Neutrophil (primary cell): ENCODE measurements at regions not wholly inside any gene's neighbourhood (a gene's known extent, or its start where the extent isn't known, plus 50 kb on each side); places are given as distances from the start of the nearest gene placed in this dataset.

ENCODE experiments used
- H3K27ac ChIP-seq: fragments of 200-600 bp; sonication (generic); 2 replicates; pipeline ENCODE4 v1.5.1; 2016; ENCODE audit warnings: mild to moderate bottlenecking, moderate library complexity
- H3K27me3 ChIP-seq: fragments of 200-600 bp; sonication (generic); 2 replicates; pipeline ENCODE4 v1.6.0; 2016; ENCODE audit warnings: mild to moderate bottlenecking
- H3K36me3 ChIP-seq: fragments of 200-600 bp; sonication (generic); 2 replicates; pipeline ENCODE4 v1.5.1; 2017
- H3K4me1 ChIP-seq, 2 experiments: fragments of 200-600 bp in 1 of 2; sonication (generic) in 1 of 2; 1 replicate in 1 of 2; 2 replicates in 1 of 2; pipeline versions ENCODE4 v1.5.1 to v1.6.1; 2013 to 2016; ENCODE audit warnings: low read depth in 1 of 2, low read length in 1 of 2, mild to moderate bottlenecking in 1 of 2, moderate library complexity in 1 of 2; ENCODE audit not compliant: control insufficient read depth in 1 of 2, insufficient read depth in 1 of 2
- H3K4me3 ChIP-seq, 2 experiments: fragments of 200-600 bp in 1 of 2; sonication (generic) in 1 of 2; 1 replicate in 1 of 2; 2 replicates in 1 of 2; pipeline ENCODE4 v1.5.1; 2013 to 2016; ENCODE audit warnings: low read depth in 1 of 2, low read length in 1 of 2, mild to moderate bottlenecking in 1 of 2, moderate library complexity in 1 of 2
- H3K9me3 ChIP-seq: fragments of 200-600 bp; sonication (generic); 2 replicates; pipeline ENCODE4 v1.5.1; 2016
- CTCF ChIP-seq: fragments of 200-600 bp; sonication (generic); IDR thresholded peaks from 2 replicates; pipeline ENCODE4 v1.5.1; 2016; ENCODE audit warnings: antibody characterized with exemption

DNA sequence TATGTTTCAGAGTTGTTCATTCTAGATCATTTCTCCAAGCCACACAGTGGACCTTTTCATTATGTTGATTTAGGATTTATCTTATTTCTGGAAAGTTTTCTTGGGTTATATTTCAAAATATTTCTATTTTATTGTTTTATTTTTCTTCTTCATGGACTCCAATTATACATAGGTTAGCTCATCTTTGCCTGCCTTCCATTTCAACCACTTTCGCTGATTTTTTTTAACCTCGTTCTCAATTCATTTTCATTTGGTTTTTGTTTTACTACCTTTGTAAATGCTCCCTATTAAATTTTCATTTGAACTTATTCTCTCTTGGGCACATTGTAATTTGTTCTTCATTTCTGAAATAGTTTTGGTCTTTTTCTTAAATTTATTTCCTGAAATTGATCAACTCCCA is 169.0 kb upstream of the PITX1 start:
- H3K36me3 ChIP-seq, result no peaks in the 10 kb centered on the region
- H3K4me3 ChIP-seq, result no peak overlapping the region
- no peak overlapping the region for H3K27ac ChIP-seq
- no peak for TF ChIP-seq CTCF
- peaks cover 44% of the 10 kb centered on the region for H3K27me3 ChIP-seq
- no peaks in the 10 kb centered on the region for H3K4me1 ChIP-seq
- H3K9me3 ChIP-seq, result no peaks in the 10 kb centered on the region

GRCh38 chr5:135199919-135200318 is 165.9 kb upstream of the PITX1 start:
- Histone ChIP-seq H3K27me3 (peaks cover 54% of the 10 kb centered on the region), H3K4me1 (no peaks in the 10 kb centered on the region), H3K9me3 (no peaks in the 10 kb centered on the region), H3K4me3 (no peak overlapping the region), H3K27ac (no peak overlapping the region), H3K36me3 (no peaks in the 10 kb centered on the region)
- TF ChIP-seq CTCF, result no peak

GRCh38 chr5:135196483-135196882 is 162.5 kb upstream of the PITX1 start:
- Histone ChIP-seq H3K4me1 (peaks cover 0 to under 1% of the 10 kb centered on the region in 2 experiments), H3K27ac (no peak overlapping the region), H3K4me3 (no peak overlapping the region), H3K36me3 (no peaks in the 10 kb centered on the region), H3K9me3 (no peaks in the 10 kb centered on the region), H3K27me3 (peaks cover 78% of the 10 kb centered on the region)
- TF ChIP-seq CTCF, result no peak

DNA sequence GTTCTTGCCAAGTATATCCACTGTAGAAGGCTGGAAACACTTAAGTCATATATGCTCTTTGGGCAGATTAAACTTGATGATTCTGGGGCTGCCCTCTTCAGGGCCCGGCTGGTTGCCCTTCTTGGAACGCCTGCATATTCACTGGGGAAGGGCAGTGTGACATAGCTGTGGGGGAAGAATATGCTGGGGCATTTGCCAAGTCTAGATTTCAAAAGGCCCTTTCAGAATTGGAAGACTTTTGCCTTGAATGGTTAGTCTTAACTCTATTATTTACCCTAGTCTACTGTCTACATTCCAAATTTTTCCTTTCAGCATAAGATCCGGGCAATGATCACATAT is 161.2 kb upstream of the PITX1 start:
- Histone ChIP-seq H3K27me3 (peaks cover 79% of the 10 kb centered on the region), H3K36me3 (no peaks in the 10 kb centered on the region), H3K4me3 (no peak overlapping the region), H3K4me1 (peaks cover 5 to 9% of the 10 kb centered on the region in 2 experiments), H3K9me3 (no peaks in the 10 kb centered on the region), H3K27ac (no peak overlapping the region)
- no peak for TF ChIP-seq CTCF

DNA sequence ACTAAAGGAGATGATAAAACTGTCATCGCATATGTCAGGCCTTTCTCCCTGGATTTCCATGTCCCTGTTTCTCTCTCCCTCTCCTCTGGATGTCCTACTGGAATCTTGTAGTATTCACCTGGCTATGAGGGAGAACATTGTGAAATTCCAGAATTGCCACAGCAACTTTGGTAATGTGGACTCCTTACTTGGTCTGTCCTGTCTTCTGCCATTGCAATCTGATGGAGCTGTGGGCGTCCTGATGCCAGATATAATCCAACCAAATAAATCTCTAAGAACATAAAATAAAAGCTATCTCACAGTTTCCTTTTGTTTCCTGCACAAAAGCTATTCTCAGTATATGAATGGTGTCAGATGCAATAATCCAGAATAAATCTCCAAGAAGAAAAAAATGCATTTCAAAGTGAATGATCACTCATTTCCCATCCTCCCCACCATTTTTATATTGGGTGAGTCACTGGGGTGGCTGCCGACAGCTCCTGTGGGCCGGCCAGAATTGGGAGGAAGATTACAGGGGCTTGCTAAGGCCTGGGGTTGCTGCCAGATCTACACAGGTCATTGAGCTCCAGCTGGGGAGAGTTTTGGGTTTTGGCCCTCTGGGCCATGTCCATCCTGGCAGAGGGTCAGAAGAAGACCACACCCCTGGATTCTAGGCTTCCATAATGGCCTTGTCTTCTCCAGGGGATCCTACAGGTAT is 160.7 kb upstream of the PITX1 start:
- Histone ChIP-seq H3K27me3 (peaks cover 79% of the 10 kb centered on the region), H3K36me3 (no peaks in the 10 kb centered on the region), H3K4me3 (no peak overlapping the region), H3K4me1 (peaks cover 5 to 9% of the 10 kb centered on the region in 2 experiments), H3K9me3 (no peaks in the 10 kb centered on the region), H3K27ac (no peak overlapping the region)
- TF ChIP-seq CTCF, result no peak
